ENCODE measurements at regions not wholly inside any gene's neighbourhood (a gene's known extent, or its start where the extent isn't known, plus 50 kb on each side); places are given as distances from the start of the nearest gene placed in this dataset.

- TF ChIP-seq CTCF (IDR thresholded peaks at IDR 0.05; ENCODE audit: low read depth, low read length): no peak
- TF ChIP-seq EZH2phosphoT487 (IDR thresholded peaks at IDR 0.05; ENCODE audit: low read depth): no peak
Observed at GRCh38 chr6:26254724-26255123, 110.3 kb upstream of the BTN3A2 start.
